ENCODE measurements at regions not wholly inside any gene's neighbourhood (a gene's known extent, or its start where the extent isn't known, plus 50 kb on each side); places are given as distances from the start of the nearest gene placed in this dataset.

GRCh38 chr13:43996221-43996620 is 116.5 kb downstream of the LACC1 start:
- peaks cover 8 to 24% of the 10 kb centered on the region in 2 donors for H3K9me3 Mint-ChIP-seq
- ATAC-seq: no peak
- no peak overlapping the region for H3K27ac Mint-ChIP-seq
- H3K4me1 Mint-ChIP-seq: no peaks in the 10 kb centered on the region
- H3K27me3 Mint-ChIP-seq: peaks cover 37% of the 10 kb centered on the region
- H3K4me3 Mint-ChIP-seq: no peak overlapping the region
- DNase-seq: no peak

GRCh38 chr13:44003481-44003880 is 123.8 kb downstream of the LACC1 start:
- Mint-ChIP-seq H3K9me3 (peaks cover 0 to 7% of the 10 kb centered on the region in 2 donors), H3K4me1 (no peaks in the 10 kb centered on the region), H3K27me3 (peaks cover 2% of the 10 kb centered on the region), H3K27ac (no peak overlapping the region), H3K4me3 (no peak overlapping the region)
- no peak for ATAC-seq
- DNase-seq: no peak

DNA sequence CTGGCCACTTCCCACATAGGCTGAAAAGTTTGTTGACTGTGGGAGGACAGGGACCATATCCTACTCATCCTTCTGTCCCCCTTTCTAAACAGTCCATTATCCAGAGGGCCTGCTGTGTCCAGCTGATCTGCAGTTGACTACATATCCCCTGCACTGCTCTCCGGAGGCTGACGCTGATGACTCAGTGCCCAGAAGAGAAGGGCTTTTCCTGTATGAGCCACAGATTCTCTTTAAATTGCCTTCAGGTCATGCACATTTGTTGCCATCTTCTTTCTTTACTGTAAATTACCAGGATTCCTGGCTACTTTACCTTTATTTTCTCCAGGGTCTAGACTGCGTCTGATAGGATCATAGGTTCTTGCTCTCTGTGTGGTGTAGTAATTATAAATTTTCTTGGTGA is 125.2 kb downstream of the LACC1 start:
- H3K4me1 Mint-ChIP-seq: no peaks in the 10 kb centered on the region
- no peak overlapping the region for H3K27ac Mint-ChIP-seq
- peaks cover 0 to 7% of the 10 kb centered on the region in 2 donors for H3K9me3 Mint-ChIP-seq
- no peak for DNase-seq
- no peak overlapping the region for H3K4me3 Mint-ChIP-seq
- H3K27me3 Mint-ChIP-seq: no peaks in the 10 kb centered on the region
- ATAC-seq: no peak

DNA sequence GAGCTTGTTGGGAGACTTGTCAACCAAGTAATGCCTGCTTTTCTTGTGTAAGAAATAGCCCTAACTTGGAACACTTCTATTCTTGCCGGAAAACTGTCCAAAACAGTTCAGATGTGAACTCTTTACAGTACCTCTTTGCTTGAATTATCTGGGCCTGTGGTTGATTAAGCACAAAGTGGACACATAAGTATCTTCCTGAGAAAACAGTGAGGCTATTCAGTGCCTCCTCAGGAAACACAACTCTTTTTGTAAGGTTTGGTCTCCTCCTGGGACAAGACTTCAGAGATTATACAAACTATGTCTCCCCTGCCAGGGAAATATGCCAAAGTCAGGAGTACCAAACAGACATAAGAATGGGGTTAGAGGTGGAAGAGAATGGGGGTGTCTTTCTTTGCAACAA is 127.7 kb downstream of the LACC1 start:
- no peak for ATAC-seq
- Mint-ChIP-seq H3K4me1 (no peaks in the 10 kb centered on the region), H3K27ac (no peak overlapping the region), H3K27me3 (no peaks in the 10 kb centered on the region), H3K4me3 (no peak overlapping the region), H3K9me3 (peaks cover 0 to 7% of the 10 kb centered on the region in 2 donors)
- no peak for DNase-seq

- ATAC-seq (no peak), DNase-seq (no peak)
- no peaks in the 10 kb centered on the region for H3K27me3 Mint-ChIP-seq
- H3K9me3 Mint-ChIP-seq: peaks cover 0 to 6% of the 10 kb centered on the region in 2 donors
- H3K27ac Mint-ChIP-seq: no peak overlapping the region
- H3K4me3 Mint-ChIP-seq: no peak overlapping the region
- no peaks in the 10 kb centered on the region for H3K4me1 Mint-ChIP-seq
These were observed 131.3 kb downstream of the LACC1 start for GRCh38 chr13:44011036-44011435.

GRCh38 chr13:44012910-44013757 is 133.4 kb downstream of the LACC1 start:
- no peak overlapping the region for H3K27ac Mint-ChIP-seq
- no peak overlapping the region for H3K4me3 Mint-ChIP-seq
- no peaks in the 10 kb centered on the region for H3K9me3 Mint-ChIP-seq
- ATAC-seq (no peak), DNase-seq (no peak)
- no peaks in the 10 kb centered on the region for H3K4me1 Mint-ChIP-seq
- no peaks in the 10 kb centered on the region for H3K27me3 Mint-ChIP-seq

- Mint-ChIP-seq H3K4me3 (no peak overlapping the region), H3K4me1 (no peaks in the 10 kb centered on the region), H3K9me3 (no peaks in the 10 kb centered on the region), H3K27ac (no peak overlapping the region), H3K27me3 (no peaks in the 10 kb centered on the region)
- DNase-seq (no peak), ATAC-seq (no peak)
These were observed 134.1 kb downstream of the LACC1 start for GRCh38 chr13:44013758-44014291.

DNA sequence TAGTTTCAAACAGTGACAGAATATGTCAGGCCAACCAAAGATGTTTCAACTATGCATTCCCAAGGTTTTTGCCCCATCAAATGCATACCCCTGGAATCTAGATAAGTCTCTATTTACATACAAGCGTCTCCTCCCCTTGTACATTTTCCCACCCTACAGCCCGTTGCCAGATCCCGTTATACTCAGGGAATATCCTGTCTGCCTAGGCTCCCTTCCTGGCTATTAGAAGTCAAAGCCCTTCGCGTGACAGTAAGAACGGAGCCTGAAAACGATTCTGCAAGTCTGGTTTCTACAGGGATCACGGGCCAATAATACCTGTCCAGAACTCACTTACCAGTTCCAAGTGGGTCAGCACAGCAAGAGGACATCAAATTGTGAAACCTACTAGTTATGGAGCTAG is 134.8 kb downstream of the LACC1 start:
- H3K4me3 Mint-ChIP-seq: no peak overlapping the region
- no peaks in the 10 kb centered on the region for H3K4me1 Mint-ChIP-seq
- H3K27me3 Mint-ChIP-seq: no peaks in the 10 kb centered on the region

DNA sequence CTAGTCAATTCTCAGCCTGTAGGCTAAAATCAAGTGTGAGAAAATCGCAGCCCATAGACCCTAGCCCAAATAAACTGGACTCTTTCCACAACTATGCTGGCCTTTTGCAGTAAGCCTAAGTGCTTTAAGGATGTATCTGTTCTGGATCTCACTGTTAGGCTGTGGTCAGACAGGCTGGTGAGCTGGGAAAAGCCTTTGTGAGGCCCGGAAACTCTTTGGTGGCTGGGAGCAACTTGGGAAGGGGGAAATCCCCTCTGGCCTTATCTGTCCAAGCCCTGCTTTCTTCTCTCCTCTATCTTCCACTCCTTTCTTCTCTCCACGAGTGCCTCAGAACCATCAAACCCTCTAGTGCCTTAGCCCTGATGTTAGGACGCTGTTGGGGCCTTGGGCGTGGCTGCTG is 135.4 kb downstream of the LACC1 start:
- Mint-ChIP-seq H3K4me1 (no peaks in the 10 kb centered on the region), H3K9me3 (no peaks in the 10 kb centered on the region), H3K27me3 (no peaks in the 10 kb centered on the region), H3K27ac (no peak overlapping the region), H3K4me3 (no peak overlapping the region)
- ATAC-seq (no peak), DNase-seq (no peak)

More for the DNA sequence above, 134.8 kb downstream of the LACC1 start:
- Mint-ChIP-seq H3K9me3 (no peaks in the 10 kb centered on the region), H3K27ac (no peak overlapping the region)
- DNase-seq (no peak), ATAC-seq (no peak)

- H3K4me3 Mint-ChIP-seq: no peak overlapping the region
- H3K4me1 Mint-ChIP-seq: no peaks in the 10 kb centered on the region
- ATAC-seq (no peak), DNase-seq (no peak)
- H3K27ac Mint-ChIP-seq: peak overlapping the region in 1 of 2 donors; percentile 75
- H3K9me3 Mint-ChIP-seq: no peaks in the 10 kb centered on the region
- no peaks in the 10 kb centered on the region for H3K27me3 Mint-ChIP-seq
These were observed 136.1 kb downstream of the LACC1 start for GRCh38 chr13:44015811-44016210.

- peak overlapping the region in 1 of 2 donors; percentile 34 for H3K27ac Mint-ChIP-seq
- no peak for DNase-seq
- no peaks in the 10 kb centered on the region for H3K27me3 Mint-ChIP-seq
- H3K4me3 Mint-ChIP-seq: no peak overlapping the region
- no peaks in the 10 kb centered on the region for H3K4me1 Mint-ChIP-seq
- no peak for ATAC-seq
- H3K9me3 Mint-ChIP-seq: no peaks in the 10 kb centered on the region
These were observed 138.1 kb downstream of the LACC1 start for GRCh38 chr13:44017756-44018309.

GRCh38 chr13:44019651-44020050 is 139.9 kb downstream of the LACC1 start:
- Mint-ChIP-seq H3K4me3 (no peak overlapping the region), H3K4me1 (no peaks in the 10 kb centered on the region), H3K27me3 (no peaks in the 10 kb centered on the region), H3K27ac (no peak overlapping the region), H3K9me3 (no peaks in the 10 kb centered on the region)
- ATAC-seq (no peak), DNase-seq (no peak)

GRCh38 chr13:44021422-44021821 is 141.7 kb downstream of the LACC1 start:
- no peak for DNase-seq
- Mint-ChIP-seq H3K4me3 (no peak overlapping the region), H3K9me3 (no peaks in the 10 kb centered on the region), H3K4me1 (no peaks in the 10 kb centered on the region), H3K27ac (no peak overlapping the region), H3K27me3 (no peaks in the 10 kb centered on the region)
- ATAC-seq: no peak

- no peaks in the 10 kb centered on the region for H3K4me1 Mint-ChIP-seq
- DNase-seq (no peak), ATAC-seq (peak; percentile 37)
- H3K4me3 Mint-ChIP-seq: no peak overlapping the region
- no peak overlapping the region for H3K27ac Mint-ChIP-seq
- no peaks in the 10 kb centered on the region for H3K9me3 Mint-ChIP-seq
- no peaks in the 10 kb centered on the region for H3K27me3 Mint-ChIP-seq
These were observed 142.5 kb downstream of the LACC1 start for GRCh38 chr13:44022196-44022595.

DNA sequence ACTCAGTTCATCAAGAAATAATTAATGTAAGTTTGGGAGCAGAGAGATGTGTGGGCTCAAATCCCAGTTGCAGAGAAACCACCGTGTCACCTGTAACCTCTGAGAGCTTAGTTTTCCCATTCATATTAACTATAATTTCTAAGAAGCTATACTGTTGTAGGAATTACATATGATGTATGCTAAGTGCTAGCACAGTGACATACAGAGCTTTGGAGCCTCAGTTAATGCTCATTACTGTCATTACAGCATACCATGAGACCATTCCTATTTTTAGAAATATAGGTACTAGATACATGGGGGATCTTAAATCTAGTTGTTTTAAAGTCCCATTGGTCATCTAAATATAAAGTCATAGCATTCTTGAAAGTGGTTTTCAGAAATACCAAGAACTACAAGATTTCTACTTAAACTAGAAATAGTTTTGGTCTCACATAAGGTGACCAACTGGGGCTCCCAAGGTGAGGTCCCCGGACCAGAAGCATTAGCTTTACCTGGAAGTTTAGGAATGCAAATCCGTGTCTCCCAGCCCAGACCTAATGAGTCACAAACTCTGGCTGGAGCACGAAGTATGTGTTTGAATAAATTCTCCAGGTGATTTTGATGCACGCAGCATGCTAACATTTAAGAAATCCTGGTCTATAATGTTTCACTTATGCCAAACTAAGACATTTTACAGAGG is 144.6 kb downstream of the LACC1 start:
- ATAC-seq: no peak
- DNase-seq: no peak
- Mint-ChIP-seq H3K4me1 (no peaks in the 10 kb centered on the region), H3K27me3 (no peaks in the 10 kb centered on the region), H3K4me3 (no peak overlapping the region), H3K9me3 (no peaks in the 10 kb centered on the region), H3K27ac (no peak overlapping the region)

GRCh38 chr13:44024846-44025195 is 145.1 kb downstream of the LACC1 start:
- Mint-ChIP-seq H3K9me3 (no peaks in the 10 kb centered on the region), H3K4me1 (no peaks in the 10 kb centered on the region), H3K27ac (no peak overlapping the region), H3K27me3 (no peaks in the 10 kb centered on the region), H3K4me3 (no peak overlapping the region)
- no peak for ATAC-seq
- no peak for DNase-seq

All from stimulated activated naive CD8-positive, alpha-beta T cell treated with anti-CD3 and anti-CD28 coated beads, Interleukin-15, amount 100 ng/mL, for 72 hours (primary cell).